HG02870 (cell line): ENCODE measurements at regions not wholly inside any gene's neighbourhood (a gene's known extent, or its start where the extent isn't known, plus 50 kb on each side); places are given as distances from the start of the nearest gene placed in this dataset.
"Not testable (repeated sequence)": the region's sequence is repeated elsewhere in the genome, so short reads cannot be mapped to it uniquely, and the experiment has no call there.

ENCODE experiments used
- ATAC-seq: cut with Tn5 transposase; IDR thresholded peaks from one replicate; pipeline ENCODE4 v1.9.1; 2021; ENCODE audit warnings: mild to moderate bottlenecking, moderate library complexity; ENCODE audit not compliant: unreplicated experiment

DNA sequence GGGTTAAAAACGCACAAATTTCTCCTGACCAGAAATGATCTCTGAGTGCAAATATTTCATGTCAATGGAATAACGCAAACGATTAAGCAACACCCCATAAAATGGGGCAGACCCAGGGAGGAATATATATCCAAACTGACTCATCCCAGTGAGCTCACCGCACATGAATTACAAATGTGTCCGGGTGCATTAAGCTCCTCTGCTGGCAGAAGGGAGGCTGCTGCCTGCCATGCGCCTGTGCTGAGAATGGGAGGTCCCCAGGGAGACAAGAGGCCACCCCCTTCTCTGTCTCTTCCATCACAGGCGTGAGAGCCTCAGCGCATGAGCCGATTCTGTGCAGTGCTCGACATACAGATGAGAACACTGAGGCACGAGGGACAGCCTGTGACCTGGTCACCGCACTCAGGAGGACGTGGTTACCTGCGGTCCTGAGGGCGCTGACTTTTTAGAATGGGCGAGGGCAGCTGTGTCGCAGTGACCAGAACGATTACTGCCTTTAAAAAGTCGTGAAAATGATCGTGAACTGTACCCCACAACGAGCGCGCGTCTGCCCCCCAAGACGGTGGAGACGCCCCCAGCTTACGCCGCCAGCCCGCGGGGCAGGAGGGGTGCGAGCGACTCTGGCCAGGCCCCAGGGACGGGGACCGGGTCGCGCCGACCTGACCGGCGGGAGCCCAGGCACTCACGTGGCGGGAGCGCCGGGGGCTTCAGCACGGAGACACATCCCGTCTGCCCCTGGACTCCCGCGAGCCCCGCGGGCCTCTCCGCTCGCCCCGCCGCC lies 188.5 kb downstream of the ADRA2C start:
- peak; percentile 7 for ATAC-seq

DNA sequence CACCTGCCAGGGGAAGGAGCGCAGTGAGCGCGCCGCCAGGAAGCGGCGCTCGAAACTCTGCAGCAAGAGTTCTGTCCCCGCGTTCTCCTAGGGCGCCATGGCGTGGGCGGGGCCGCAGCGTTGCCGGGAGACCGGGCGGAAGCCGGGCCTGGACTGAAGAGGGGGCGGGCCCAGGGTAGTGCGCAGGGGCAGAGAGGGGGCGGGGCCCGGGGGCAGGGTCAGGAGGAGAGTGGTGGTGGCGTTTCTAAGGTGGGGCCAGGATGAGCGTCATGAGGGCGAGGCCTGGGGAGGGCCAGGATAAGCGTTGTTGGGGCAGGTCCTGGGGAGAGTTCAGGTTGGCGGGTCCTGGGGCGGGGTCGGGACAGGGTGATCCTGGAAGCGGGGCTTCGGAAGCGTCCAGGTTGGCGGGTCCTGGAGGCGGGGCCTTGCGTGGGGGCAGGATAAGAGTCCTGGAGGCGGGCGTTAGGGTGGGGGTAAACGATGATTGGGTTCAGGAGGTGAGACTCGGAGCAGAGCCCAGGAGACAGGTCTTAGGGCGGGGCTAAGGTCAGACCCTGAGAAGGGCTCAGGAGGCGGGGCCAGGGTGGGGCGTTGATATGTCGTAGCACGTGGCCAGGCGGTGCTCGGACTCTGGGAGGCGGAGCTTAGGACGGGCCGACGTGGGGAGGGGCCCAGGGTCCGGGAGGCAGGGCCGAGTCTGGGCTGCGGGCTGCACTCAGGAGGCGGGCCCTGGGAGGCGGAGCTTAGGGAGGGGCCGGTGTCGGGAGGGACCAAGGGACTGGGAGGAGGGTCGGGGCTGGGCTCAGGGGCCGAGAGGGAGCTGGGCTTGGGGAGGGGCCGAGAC lies 189.4 kb downstream of the ADRA2C start:
- peak; percentile 97 for ATAC-seq

DNA sequence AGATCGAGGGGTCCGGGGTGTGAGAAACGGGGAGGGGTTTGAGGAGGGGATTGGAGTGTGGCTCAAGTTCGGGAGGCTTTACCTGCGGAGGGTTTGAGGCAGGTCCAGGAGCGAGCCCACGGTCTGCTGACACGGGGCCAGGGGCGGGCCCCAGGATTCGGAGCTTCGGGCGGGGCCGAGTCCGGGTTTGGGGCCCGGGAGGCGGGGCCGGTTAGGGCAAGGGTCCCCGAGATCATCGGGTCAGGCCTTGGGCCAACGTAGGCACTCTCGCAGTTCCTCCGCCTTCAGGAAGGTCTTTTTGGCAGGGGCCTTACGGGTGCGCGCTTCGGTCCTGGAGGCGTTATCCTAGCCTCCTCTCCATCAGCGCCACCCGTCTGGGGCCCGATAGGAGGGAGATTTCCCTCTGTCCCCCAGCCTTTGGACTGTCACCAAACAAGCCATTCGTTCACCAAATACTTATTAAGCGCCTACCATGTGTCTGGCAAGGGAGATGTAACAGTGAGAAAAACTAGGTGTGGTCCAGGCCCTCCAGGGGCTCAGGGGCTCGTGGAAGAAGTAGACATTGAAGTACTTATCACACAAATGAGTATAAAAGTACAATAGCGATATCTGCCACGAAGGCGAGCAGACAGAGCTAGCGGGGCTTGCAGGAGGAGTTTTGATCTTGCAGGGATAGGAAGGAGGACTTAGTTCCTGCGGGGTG lies 190.1 kb downstream of the ADRA2C start:
- not testable (repeated sequence) for ATAC-seq

DNA sequence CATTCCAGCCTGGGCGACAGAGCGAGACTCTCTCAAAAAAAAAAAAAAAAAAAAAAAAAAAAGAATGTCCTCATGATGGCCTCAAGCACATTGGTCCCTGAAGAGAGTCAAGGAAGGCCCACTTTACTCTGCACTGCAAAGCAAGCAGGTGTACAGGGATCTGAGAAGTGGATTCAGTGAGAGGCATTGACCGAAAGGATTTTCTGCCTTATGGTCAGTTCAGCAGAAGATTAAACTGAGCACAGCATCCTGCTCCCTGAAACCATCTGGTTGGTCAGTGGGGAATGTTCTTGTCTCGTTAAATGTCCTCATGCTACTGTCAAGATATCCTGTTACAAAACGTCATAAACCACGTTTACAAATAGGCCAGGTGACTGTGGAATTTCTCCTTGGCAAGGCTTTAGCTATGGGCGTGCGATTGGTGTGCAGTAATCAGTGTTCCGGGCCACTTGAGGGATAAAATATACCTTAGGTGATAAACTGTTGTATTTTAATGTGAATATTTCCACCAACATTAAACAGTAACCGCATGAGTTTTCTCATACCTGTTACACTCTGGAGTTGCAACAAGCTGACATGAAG lies 195.0 kb downstream of the ADRA2C start:
- not testable (repeated sequence) for ATAC-seq

DNA sequence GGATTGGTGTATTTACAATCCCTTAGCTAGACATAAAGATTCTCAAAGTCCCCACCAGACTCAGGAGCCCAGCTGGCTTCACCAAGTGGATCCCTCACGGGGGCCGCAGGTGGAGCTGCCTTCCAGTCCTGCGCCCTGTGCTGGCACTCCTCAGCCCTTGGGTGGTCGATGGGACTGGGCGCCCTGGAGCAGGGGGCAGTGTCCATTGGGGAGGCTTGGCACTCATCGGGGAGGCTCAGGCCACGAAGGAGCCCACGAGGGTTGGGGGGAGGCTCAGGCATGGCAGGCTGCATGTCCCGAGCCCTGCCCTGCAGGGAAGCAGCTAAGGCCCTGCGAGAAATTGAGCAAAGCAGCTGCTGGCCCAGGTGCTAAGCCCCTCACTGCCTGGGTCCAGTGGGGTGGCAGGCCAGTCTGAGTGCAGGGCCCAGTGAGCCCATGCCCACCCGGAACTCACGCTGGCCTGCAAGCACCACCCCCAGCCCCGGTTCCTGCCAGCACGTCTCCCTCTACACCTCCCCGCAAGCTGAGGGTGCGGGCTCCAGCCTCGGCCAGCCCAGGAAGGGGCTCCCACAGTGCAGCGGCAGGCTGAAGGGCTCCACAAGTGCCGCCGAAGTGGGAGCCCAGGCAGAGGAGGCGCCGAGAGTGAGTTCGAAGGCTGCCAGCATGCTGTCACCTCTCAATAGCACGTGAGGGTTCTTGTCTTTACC lies 198.5 kb downstream of the ADRA2C start:
- ATAC-seq = not testable (repeated sequence)

DNA sequence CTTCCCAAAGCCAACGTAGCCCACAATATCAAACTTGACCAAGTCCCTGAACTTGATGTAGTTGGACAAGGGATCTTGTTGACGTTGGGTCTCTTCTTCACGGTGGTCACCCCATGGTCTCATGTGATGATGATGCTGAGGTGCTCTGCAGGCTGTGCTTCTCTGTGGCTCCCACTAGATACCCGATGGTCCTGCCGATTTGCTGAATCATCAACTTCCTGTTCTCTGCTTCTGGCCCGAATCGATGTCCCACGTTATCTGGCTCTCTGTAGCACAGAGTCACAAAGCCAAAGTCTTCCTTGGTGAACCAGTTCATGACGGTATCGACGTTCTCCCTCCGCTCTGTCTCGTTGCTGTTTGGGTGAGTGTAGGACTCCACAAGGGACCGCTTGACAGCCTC lies 201.0 kb downstream of the ADRA2C start:
- not testable (repeated sequence) for ATAC-seq

DNA sequence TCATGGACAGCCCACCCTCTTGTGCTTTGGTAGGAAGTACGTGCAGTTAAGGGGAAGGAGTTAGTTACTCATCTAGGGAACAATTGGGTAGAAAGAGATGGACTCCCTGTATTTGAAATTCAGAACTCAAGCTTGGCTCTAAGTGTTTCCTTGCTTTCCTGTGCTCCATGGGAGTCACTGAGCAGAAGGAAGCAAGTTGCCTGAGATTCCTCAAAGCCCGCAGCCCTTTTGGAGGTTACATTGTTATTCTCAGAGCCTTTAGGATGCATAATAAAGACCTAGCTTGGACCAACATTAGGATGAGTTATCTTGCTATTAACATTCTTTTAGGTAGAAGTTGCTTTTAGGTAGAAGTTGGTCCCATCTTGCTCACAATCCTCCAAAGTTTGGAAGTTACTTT lies 206.4 kb downstream of the ADRA2C start:
- not testable (repeated sequence) for ATAC-seq

DNA sequence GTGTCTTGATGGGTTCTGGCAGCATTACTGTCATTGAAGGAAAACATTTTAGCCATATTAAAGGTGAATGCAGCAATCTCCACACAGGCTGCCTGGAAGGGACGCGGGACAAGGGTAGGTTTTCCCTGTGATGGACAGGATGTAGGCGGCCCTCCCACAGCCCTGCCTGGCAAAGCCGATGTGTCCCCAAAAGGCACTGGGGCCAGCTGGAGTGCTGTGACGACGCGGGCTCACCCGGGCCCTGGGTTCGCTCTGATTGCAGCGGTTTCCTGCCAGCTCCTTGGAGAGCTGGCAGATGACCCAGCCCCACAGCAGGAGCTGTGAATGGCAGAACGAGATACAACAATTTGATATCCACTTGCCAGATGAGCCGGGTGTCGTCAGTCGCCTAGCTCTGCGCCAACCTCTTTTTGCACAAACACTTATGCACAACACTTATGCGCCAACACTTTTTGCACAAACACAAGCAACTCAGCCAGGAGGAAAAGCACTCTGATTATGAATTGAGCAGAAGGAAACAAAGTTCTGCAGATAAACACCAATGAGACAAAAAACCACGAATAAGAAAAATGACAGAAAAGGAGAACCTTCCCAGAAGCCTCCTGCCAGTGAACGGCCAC lies 207.5 kb downstream of the ADRA2C start:
- not testable (repeated sequence) for ATAC-seq

DNA sequence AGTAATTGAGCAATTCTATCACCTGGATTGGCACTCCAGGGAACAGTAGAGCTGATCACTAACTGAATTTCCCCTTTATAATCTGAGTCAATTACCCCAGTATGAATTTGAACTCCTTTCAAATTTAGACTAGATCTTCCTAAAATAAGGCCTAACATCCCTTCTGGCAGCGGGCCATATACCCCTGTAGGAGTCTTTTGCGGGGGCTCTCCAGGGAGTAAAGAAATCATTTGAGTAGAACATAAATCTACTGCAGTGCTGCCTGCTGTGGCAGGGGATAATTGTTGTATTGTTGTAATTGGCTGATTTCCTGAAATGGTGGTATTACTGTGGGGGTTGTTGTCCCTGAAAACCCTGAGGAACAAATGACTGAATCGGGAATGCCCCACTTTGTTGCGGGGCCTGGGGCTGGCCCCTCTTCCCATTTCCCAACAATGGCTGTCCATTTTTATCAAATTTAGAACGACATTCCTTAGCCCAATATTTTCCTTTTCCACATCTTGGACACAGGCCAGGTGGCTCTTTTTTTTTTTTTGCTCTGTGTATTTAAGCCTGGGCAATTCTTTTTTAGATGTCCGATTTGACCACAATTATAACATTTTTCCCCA lies 217.4 kb downstream of the ADRA2C start:
- not testable (repeated sequence) for ATAC-seq

DNA sequence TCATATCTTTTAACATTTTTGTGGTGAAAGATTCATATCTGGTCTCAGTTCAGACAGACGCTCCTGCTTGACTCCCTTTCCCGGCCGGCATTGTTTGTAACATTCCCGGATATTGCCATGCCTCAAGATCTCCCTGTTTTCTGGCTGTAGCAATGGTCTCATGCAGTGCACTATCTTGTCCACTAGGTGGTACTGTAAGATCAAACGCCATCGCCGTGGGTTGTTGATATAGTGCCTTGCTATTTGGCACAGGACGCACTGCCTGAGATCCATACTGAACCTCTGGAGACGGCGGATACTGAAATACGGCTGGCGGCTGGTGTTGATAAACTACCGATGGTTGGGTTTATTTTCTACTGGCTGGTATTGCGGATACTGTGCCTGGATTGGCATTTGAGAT lies 218.6 kb downstream of the ADRA2C start:
- ATAC-seq = not testable (repeated sequence)

DNA sequence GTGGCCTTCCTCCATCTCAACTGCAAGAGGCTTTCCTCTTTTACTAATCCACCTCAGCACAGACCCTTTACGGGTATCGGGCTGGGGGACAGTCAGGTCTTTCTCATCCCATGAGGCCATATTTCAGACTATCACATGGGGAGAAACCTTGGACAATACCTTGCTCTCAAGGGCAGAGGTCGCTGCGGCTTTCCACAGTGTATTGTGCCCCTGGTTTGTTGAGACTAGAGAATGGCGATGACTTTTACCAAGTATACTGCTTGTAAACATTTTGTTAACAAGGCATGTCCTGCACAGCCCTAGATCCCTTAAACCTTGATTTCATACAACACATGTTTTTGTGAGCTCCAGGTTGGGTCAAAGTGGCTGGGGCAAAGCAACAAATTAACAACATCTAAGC lies 220.2 kb downstream of the ADRA2C start:
- not testable (repeated sequence) for ATAC-seq

DNA sequence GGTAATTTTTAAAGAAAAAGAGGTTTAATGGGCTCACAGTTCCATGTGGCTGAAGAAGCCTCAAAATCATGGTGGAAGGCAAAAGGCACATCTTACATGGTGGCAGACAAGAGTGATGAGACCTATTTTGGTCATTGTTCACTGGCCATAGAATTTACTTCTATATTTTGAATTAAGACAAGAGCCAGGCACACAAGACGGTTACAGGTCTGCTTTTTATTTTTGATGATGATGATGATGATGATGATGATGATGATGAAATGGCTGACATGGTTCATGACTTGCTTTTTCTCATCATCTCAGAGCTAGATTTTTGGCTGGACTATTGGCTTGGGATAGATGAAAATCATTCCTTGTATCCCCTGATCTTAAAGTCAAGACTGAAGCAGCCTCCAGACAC lies 229.3 kb downstream of the OTOP1 start:
- ATAC-seq = not testable (repeated sequence)

DNA sequence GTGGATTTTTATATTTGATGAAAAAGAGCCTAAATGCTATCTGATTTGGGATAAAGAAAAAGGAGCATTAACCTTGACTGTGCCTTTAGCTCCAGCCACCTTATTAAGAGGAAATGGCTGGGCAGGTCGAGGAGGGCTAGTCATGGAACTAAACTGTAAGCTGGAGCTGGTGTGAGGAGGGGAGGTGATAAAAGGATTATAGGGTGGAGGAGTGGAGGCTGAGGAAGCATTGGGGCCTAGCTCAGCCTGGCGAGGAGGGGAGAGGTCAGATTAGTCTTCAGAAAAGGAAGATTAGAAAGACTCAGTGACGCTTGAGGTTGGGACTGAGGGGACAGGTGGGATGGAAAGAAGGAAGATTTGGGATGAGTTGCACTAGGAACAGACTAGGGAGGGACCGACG lies 222.7 kb downstream of the OTOP1 start:
- not testable (repeated sequence) for ATAC-seq

DNA sequence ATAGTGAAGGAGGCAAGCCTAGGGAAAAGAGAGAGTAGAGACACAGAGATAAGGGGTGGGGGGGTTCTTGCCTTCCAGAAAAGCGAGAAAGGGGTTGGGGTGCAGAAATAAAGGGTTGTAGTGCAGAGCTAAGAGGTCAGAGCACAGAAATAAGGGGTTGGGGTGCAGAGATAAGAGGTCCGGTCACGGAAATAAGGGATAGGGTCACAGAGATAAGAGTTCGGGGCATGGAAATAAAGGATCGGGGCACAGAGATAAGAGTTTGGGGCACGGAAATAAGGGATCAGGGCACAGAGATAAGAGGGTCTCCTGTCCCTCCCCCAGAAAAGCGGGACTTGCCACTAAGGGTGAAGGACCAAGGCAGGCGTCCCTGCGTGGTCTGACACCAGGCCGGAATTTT lies 222.0 kb downstream of the OTOP1 start:
- not testable (repeated sequence) for ATAC-seq

DNA sequence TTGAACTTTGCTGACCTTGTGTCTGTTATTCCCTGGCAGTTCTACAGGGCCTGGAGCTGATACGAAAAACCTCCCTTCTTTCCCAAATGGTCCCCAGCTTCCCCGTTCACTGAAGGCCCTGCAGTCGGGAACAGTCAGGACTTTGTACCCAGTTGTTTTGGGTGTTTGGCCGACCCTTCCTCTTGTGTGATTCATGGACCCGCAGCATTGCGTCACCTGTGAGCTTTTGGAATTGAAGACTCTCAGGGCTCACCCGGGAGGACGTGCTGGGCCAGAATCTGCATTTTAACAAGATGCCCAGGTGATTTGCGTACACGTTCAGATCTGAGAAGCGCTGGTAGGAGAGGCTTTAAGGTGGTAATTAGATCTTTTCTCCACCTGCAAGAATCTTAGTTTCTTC lies 220.4 kb downstream of the OTOP1 start:
- not testable (repeated sequence) for ATAC-seq

DNA sequence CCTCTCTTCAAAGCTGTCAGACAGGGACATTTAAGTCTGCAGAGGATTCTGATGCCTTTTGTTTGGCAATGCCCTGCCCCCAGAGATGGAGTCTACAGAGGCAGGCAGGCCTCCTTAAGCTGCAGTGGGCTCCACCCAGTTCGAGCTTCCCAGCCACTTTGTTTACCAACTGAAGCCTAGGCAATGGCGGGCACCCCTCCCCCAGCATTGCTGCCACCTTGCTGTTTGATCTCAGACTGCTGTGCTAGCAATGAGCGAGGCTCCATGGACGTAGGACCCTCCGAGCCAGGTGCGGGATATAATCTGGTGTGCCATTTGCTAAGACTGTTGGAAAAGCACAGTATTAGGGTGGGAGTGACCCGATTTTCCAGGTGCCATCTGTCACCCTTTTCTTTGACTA lies 207.7 kb downstream of the OTOP1 start:
- not testable (repeated sequence) for ATAC-seq

DNA sequence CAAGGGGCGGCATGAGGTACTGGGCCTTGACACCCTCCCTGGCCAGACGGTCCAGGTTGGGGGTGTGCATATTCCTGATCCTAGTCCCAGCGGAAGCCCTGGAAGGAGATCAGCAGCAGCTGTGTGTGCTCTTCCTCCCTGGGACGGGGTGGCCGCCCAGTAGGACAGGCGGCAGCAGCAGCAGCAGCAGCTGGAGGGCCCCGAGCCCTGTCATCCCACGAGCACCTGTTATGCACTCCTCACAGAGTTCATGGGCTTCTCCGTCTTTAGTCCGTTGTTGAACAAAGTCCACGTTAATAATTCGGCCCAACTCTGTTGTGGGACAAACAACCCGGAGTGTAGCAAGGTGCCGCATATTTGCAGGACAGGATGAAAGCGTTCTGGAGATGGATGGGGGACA lies 205.6 kb downstream of the OTOP1 start:
- ATAC-seq = not testable (repeated sequence)

DNA sequence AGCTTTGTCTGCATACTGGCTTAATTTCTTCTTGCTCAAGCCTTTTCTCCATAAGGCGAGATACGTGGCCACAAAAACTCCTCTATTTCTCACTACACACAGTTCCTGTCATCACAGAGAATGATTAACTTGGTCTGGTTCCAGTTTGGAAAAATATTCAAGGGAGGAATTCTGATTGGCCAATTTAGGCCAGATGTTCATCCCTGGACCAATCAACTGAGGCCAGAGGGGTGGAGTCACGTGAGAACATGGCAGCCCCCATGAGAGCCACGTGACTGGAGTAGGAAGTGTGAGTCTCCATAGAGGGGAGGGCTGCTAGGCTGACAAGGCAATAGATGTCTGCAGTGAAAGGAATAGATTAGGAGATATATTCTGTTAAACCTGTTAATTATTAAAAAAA lies 200.0 kb downstream of the OTOP1 start:
- not testable (repeated sequence) for ATAC-seq

DNA sequence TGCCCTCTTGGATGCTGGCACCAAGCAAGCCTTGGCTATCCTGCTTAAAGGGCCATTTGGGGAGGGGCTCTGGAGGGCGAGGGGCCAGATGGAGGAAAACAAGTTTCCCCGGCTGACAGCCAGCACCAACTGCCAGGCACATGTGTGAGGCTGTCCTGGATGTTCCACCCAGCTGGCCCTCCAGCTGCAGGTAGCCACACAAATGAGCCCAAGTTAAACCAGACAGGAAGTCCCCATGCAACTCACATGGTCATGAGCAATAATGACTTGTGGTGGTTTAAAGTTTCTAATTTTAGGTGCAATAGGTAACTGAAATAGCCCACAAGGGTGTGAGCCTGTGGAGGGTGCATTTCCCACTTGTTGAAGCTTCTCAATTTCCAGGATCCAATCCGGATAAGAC lies 198.0 kb downstream of the OTOP1 start:
- not testable (repeated sequence) for ATAC-seq
